ENCODE measurements at regions not wholly inside any gene's neighbourhood (a gene's known extent, or its start where the extent isn't known, plus 50 kb on each side); places are given as distances from the start of the nearest gene placed in this dataset.
"Not testable (repeated sequence)": the region's sequence is repeated elsewhere in the genome, so short reads cannot be mapped to it uniquely, and the experiment has no call there.

GRCh38 chr1:173300061-173301044, 93.2 kb upstream of the TNFSF4 start:
- ATAC-seq = no peak

- no peak for ATAC-seq
Measured at GRCh38 chr1:173301507-173301906, 94.4 kb upstream of the TNFSF4 start.

GRCh38 chr1:173302366-173302765, 95.2 kb upstream of the TNFSF4 start:
- ATAC-seq = no peak

GRCh38 chr1:173302890-173303829, 96.0 kb upstream of the TNFSF4 start:
- ATAC-seq = no peak

DNA sequence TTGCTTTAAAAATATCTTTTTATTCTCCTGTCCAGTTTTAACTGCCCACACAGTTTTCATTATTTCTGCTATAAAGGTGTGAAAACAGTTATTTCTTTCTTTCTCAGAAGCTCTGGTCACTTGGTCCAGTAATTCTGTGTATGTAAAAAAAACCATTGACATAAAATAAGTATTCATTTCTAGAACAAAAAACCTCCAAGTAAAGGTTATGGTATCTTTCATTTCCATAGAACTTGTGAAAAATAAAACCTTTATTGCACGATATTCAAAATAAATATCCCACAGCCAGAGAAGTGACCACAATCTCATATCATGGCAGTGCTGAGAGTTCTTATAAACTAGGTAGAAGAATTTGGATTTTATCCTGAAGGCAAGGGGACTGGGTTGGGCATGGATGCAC, 96.9 kb upstream of the TNFSF4 start:
- ATAC-seq = no peak

- ATAC-seq = no peak
Measured at GRCh38 chr1:173304529-173305227, 97.5 kb upstream of the TNFSF4 start.

DNA sequence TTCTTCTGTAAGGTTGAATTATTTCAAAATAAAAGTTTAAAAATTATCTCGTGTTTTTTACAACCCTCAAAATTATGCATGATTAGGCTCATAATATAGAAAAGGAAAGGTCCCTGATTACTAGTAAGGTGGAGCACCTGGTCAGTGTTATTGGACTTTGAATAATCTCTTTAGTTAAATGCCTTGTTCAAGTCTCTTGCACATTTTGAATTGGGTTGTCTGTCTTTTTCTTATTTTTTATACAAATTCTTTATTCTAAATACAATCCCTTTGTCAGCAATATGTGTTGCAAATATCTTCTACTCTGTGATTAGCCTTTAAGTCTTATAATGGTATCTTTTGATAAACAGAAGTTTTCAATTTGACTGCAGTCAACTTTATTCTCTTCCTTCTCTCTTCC, 100.7 kb upstream of the TNFSF4 start:
- no peak for ATAC-seq

DNA sequence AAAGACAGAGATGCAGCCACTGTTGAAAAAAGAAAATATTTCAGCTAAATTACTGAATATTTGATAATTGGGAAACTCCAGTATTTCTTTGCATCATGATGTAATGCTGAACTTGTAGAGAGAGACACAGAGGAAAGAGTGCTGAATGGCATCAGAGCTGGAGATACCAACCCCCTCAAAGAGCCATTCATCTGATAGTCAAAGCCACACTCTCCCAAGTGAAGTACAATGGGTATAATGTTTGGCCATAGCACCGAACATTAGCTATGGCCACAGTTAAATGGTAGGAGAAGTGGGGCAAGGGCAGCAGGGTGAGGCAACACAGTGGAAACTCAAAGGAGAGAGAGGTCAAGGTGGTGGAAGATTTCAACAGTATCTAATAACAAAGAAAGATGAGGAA, 107.5 kb upstream of the TNFSF4 start:
- ATAC-seq = no peak

DNA sequence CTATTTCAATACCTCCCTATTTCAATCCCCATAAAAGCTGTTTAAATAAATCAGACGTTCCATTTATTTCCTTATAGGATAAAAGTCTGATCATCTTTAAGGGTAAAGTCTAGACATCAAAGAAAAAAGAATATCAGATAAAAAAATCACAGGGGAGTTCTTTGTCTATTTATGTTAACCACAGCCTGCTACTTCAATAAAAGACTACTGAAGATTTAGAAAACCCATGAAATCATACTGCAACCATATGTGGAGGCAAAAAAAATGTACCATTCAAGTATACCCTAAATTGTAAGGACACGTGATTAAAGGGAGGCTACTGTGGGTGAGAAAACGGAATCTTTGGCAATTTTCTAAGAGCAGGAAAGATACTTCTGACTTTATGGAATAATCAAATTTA, 108.2 kb upstream of the TNFSF4 start:
- ATAC-seq = no peak

DNA sequence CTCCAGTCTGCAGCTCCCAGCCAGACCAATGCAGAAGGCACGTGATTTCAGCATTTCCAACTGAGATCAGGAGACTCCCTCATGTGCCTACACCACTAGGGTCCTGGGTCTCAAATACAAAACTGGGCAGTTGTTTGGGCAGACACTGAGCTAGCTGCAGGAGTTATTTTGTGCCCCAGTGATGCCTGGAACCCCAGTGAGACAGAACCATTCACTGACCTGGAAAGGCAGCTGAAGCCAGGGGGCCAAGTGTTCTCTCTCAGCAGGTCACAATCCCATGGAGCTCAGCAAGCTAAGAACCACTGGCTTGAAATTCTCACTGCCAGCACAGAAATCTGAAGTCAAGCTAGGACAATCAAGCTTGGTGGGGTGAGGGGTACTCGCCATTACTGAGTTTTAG, 111.7 kb upstream of the TNFSF4 start:
- no peak for ATAC-seq

DNA sequence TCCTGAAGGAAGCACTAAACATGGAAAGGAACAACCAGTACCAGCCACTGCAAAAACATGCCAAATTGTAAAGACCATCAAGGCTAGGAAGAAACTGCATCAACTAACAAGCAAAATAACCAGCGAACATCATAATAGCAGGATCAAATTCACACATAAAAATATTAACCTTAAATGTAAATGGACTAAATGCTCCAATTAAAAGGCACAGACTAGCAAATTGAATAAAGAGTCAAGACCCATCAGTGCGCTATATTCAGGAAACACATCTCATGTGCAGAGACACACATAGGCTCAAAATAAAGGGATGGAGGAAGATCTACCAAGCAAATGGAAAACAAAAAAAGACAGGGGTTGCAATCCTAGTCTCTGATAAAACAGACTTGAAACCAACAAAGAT, 117.2 kb upstream of the TNFSF4 start:
- ATAC-seq = not testable (repeated sequence)

GRCh38 chr1:173327987-173328386, 120.9 kb upstream of the TNFSF4 start:
- ATAC-seq = not testable (repeated sequence)

GRCh38 chr1:173328961-173329360, 121.8 kb upstream of the TNFSF4 start:
- no peak for ATAC-seq

DNA sequence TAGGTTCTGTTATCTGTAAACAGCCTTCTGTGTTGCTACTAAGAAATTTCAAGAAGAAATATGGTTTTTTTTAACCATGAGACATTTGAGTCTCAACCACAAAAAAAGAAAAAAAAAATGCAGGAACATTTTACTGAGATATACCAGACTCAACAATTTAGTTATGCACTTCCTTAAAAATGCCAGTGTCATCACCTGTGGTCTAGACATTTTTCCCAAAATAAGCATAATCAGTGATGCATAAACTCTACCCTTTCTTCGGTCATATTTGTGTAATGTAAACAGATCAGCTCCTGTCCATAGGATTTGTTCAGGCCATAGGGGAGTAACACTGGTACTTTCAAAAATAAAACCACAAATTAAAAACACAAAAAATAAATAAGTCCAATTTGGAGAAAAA, 122.6 kb upstream of the TNFSF4 start:
- ATAC-seq = no peak

DNA sequence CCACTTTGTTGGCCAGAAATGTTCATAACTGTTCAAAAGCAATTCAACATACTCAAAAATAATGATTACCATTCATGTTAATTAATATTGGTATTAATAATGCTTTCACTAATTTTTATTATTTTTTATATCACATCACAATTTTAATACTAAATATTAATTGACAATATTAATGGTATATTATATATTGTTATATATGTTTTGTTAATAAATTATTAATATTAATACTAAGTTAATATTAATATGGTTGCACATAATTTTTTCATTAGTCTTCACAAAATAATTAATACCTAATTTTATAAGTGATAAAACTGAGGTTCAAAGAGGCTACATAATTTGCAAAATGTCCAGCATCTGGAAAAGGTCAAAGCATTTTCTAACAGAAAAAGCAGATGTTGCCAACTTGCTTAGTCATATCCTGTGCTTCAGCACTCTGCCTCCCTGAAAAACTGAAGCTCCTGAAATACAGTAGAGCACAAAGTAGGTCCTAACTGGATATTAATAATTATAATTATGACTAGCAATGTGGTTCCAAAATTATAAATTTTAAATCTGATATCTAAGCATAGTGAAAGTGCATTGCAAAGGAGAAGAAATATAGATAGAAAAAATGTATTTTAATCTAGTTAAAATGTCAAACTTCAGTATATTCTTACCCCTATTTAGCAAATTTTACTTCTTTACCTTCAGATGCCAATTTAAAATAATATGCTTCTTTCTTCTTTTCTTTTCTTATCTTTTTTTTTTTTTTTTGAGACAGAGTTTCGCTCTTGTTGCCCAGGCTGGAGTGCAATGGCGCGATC, 123.2 kb upstream of the TNFSF4 start:
- no peak for ATAC-seq

GRCh38 chr1:173330952-173331548, 123.9 kb upstream of the TNFSF4 start:
- not testable (repeated sequence) for ATAC-seq

- ATAC-seq = no peak
Measured at GRCh38 chr1:173332026-173332425, 124.9 kb upstream of the TNFSF4 start.

DNA sequence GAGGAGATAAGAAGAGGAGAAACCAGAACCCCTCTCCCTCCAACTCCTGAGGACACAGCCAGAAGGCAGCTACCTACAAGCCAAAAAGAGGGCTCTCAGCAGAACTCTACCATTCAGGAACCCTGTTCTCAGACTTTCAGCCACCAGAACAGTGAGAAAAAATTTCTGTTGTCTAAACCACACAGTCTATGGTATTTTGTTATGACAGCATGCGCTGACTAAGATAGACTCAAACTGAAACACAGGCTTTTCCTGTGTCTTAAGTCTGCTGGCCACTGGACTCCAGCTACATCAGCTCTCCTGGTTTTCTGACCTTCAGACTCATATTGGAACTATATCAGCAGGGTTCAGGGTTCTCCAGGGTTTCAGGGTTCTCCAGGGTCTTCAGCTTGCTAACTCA, 126.5 kb upstream of the TNFSF4 start:
- peak; percentile 30 to 37 for ATAC-seq

- no peak for ATAC-seq
Measured at GRCh38 chr1:173337126-173337525, 130.0 kb upstream of the TNFSF4 start.

GRCh38 chr1:173341307-173341706, 134.2 kb upstream of the TNFSF4 start:
- no peak for ATAC-seq

DNA sequence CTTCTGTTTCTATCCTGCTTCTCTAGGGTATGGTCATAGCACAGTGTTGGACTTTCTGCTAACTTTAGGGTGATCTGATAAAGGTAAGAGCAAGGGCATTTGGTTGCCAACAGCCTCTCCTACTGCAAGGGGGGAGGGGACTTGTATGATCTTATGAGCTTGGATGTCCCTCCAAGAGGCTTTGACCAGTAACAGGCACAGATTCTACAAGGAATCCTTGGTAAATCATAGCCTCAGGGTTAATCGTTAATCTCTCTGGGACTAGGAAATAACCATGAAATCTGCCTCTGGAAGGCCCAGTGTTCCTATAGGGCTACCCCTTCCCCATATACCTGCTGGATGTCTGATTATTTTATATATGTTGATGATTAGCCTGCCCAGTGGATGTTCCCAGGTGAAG, 134.8 kb upstream of the TNFSF4 start:
- no peak for ATAC-seq

GRCh38 chr1:173342736-173343135, 134.4 kb upstream of the PRDX6 start:
- ATAC-seq = no peak

Data from activated CD4-positive, CD25-positive, alpha-beta regulatory T cell treated with anti-CD3 and anti-CD28 coated beads, Interleukin-2, amount 50 U/mL, for 24 hours (primary cell).